Glutamatergic neuron (in vitro differentiated cells): ENCODE measurements at regions not wholly inside any gene's neighbourhood (a gene's known extent, or its start where the extent isn't known, plus 50 kb on each side); places are given as distances from the start of the nearest gene placed in this dataset.

Source experiments
- DNase-seq: peaks from one replicate; pipeline ENCODE4 v3.0.0; 2022
- H3K27ac Mint-ChIP-seq: one replicate; pipeline ENCODE4 v1.8.0; 2020; ENCODE audit warnings: mild to moderate bottlenecking, mixed read lengths, inconsistent platforms; ENCODE audit not compliant: unreplicated experiment
- H3K27me3 Mint-ChIP-seq: one replicate; pipeline ENCODE4 v1.8.0; 2020; ENCODE audit warnings: mild to moderate bottlenecking, moderate library complexity, mixed read lengths, inconsistent platforms; ENCODE audit not compliant: unreplicated experiment
- H3K36me3 Mint-ChIP-seq: one replicate; pipeline ENCODE4 v1.8.0; 2020; ENCODE audit warnings: mild to moderate bottlenecking, mixed read lengths, inconsistent platforms; ENCODE audit not compliant: unreplicated experiment
- H3K4me1 Mint-ChIP-seq: one replicate; pipeline ENCODE4 v1.8.0; 2020; ENCODE audit warnings: mild to moderate bottlenecking, low read depth, mixed read lengths, inconsistent platforms; ENCODE audit not compliant: unreplicated experiment
- H3K4me3 Mint-ChIP-seq: one replicate; pipeline ENCODE4 v1.8.0; 2020; ENCODE audit warnings: mild to moderate bottlenecking, mixed read lengths, inconsistent platforms; ENCODE audit not compliant: unreplicated experiment
- H3K9me3 Mint-ChIP-seq: one replicate; pipeline ENCODE4 v1.8.0; 2020; ENCODE audit warnings: mild to moderate bottlenecking, moderate library complexity, mixed read lengths, inconsistent platforms; ENCODE audit not compliant: unreplicated experiment
- TF ChIP-seq, protein P1 (sequence below): fragments of 200-600 bp; sonication (generic); IDR thresholded peaks from one replicate; pipeline ENCODE4 v1.5.0; 2021; ENCODE audit not compliant: partially characterized antibody, unreplicated experiment

DNA sequence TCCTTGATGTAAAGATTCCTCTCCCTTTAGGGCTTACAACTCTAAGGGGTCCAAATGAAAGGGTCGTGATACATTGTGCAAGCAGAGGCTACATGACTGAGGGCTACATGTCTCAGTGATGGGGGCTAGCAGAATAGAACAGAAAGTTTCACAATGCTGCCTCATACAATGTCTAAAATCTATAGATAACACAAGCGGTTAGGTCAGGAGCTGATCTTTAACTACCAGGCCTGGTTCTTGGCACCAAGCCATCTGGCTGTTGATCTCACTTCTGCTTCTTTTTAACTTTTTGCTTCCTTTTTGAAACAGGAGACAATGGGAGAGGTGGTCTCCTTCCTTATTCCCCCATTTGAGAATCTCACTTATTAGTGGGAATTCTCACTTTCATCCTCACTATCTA lies 710.2 kb downstream of the AMY1C start:
- TF ChIP-seq, protein P1, sequence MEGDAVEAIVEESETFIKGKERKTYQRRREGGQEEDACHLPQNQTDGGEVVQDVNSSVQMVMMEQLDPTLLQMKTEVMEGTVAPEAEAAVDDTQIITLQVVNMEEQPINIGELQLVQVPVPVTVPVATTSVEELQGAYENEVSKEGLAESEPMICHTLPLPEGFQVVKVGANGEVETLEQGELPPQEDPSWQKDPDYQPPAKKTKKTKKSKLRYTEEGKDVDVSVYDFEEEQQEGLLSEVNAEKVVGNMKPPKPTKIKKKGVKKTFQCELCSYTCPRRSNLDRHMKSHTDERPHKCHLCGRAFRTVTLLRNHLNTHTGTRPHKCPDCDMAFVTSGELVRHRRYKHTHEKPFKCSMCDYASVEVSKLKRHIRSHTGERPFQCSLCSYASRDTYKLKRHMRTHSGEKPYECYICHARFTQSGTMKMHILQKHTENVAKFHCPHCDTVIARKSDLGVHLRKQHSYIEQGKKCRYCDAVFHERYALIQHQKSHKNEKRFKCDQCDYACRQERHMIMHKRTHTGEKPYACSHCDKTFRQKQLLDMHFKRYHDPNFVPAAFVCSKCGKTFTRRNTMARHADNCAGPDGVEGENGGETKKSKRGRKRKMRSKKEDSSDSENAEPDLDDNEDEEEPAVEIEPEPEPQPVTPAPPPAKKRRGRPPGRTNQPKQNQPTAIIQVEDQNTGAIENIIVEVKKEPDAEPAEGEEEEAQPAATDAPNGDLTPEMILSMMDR: no peak
- no peaks in the 10 kb centered on the region for H3K4me1 Mint-ChIP-seq
- H3K36me3 Mint-ChIP-seq: no peaks in the 10 kb centered on the region
- no peak overlapping the region for H3K4me3 Mint-ChIP-seq
- H3K27me3 Mint-ChIP-seq: no peaks in the 10 kb centered on the region
- no peak overlapping the region for H3K27ac Mint-ChIP-seq
- no peak for DNase-seq
- H3K9me3 Mint-ChIP-seq: no peaks in the 10 kb centered on the region

DNA sequence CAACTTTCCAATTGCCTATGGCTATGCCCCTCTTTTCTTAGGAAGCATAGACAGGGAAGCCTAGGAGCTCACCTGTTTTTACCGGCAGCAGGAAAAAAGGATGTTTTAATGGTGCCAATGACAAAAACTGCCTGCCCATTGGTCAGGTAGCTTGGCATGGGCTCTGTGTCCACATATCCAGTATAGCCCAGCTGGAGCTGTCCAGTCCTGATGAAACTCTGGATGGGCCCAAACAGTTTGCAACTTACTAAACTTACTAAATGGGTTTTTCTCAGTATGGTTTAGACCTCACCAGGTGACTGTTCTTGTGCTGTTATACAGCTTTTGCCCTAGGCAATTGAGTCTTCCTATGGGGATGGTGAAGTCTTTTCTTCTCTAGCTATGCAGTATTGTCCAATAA lies 711.2 kb downstream of the AMY1C start:
- no peaks in the 10 kb centered on the region for H3K27me3 Mint-ChIP-seq
- H3K27ac Mint-ChIP-seq: no peak overlapping the region
- no peaks in the 10 kb centered on the region for H3K4me1 Mint-ChIP-seq
- DNase-seq: no peak
- H3K9me3 Mint-ChIP-seq: no peaks in the 10 kb centered on the region
- no peak overlapping the region for H3K4me3 Mint-ChIP-seq
- no peaks in the 10 kb centered on the region for H3K36me3 Mint-ChIP-seq
- TF ChIP-seq, protein P1: no peak

DNA sequence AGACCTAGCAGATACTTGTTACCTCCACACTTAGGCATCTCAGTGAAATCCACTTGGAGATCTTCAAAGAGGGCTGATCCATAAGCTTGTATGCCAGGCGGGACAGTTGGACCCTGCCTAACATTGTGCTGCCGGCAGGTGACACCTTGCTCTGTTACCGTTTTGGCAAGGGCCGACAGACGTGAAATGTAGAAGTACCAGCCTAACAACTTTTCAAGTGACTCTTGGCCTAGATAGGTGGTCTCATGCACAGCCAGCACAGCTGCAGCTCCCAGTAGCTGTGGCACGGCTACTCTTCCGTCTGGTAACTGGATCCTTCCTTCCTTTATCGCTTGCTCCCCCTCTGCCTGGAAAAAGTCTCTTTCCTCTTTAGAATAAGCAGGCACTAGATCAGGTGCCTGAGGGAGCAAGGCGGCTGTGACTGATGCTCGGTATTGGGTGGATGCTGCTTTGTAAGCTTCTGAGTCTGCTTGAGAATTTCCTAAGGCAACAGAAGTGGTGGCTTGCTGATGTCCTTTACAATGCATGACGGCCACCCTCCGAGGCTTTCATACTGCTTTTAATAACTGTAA lies 713.5 kb downstream of the AMY1C start:
- Mint-ChIP-seq H3K4me3 (no peak overlapping the region), H3K4me1 (no peaks in the 10 kb centered on the region), H3K9me3 (no peaks in the 10 kb centered on the region), H3K36me3 (no peaks in the 10 kb centered on the region), H3K27ac (no peak overlapping the region), H3K27me3 (peaks cover 2% of the 10 kb centered on the region)
- TF ChIP-seq, protein P1: no peak
- DNase-seq: no peak

DNA sequence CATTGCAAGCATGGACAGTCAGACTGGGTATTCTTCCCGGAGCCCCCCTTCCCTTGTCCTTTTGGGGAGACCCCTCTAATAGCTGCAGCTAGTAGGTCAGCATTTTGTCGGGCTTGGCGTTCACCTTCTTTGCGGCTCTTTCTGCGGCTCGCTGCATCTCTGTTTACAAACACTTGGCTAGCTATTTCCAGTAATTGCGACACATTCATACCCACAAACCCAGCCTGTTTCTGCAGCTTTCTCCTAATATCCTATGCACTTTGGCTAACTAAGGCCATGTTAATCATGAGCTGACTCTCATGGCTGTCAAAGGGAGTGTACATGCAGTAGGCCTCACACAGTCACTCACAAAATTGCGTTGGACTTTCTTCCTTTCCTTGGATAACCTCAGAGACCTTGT lies 716.4 kb downstream of the AMY1C start:
- Mint-ChIP-seq H3K4me3 (no peak overlapping the region), H3K4me1 (no peaks in the 10 kb centered on the region), H3K9me3 (peaks cover 2% of the 10 kb centered on the region), H3K27ac (no peak overlapping the region), H3K36me3 (no peaks in the 10 kb centered on the region), H3K27me3 (peaks cover 2% of the 10 kb centered on the region)
- TF ChIP-seq, protein P1: no peak
- no peak for DNase-seq

DNA sequence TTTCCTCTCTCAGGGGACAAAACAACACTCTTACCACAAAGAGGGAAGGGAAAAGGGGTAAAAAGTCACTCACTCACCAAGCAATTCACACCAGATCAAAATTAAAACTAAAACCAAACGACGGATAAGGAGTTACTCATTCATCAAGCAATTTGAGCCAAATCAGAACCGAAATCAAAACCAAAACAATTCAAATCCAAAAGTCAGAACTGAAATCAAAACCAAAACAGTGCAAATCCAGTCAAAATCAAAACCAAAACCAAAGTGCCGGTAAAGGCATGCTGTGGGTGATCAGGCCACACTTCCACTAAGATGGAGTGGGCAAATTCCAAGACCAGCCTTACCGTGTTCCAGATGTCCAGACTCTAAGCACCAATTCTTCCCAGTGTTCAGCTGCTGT lies 717.9 kb downstream of the AMY1C start:
- TF ChIP-seq, protein P1: no peak
- no peaks in the 10 kb centered on the region for H3K4me1 Mint-ChIP-seq
- no peaks in the 10 kb centered on the region for H3K36me3 Mint-ChIP-seq
- no peak overlapping the region for H3K4me3 Mint-ChIP-seq
- no peak overlapping the region for H3K27ac Mint-ChIP-seq
- DNase-seq: no peak
- H3K27me3 Mint-ChIP-seq: peaks cover 2% of the 10 kb centered on the region
- H3K9me3 Mint-ChIP-seq: peaks cover 2% of the 10 kb centered on the region
